GM19468 (cell line): ENCODE measurements at regions not wholly inside any gene's neighbourhood (a gene's known extent, or its start where the extent isn't known, plus 50 kb on each side); places are given as distances from the start of the nearest gene placed in this dataset.
A peak's percentile ranks its signal among the peaks of the same experiment; 100 is the strongest.

Experiments used
- ATAC-seq: cut with Tn5 transposase; IDR thresholded peaks from one replicate; pipeline ENCODE4 v1.9.1; 2021; ENCODE audit warnings: mild to moderate bottlenecking, moderate library complexity, moderate number of reproducible peaks; ENCODE audit not compliant: unreplicated experiment; ENCODE audit errors: extremely low read depth

- ATAC-seq: no peak
Observed at GRCh38 chr1:173128742-173129141, 78.0 kb upstream of the TNFSF18 start.

DNA sequence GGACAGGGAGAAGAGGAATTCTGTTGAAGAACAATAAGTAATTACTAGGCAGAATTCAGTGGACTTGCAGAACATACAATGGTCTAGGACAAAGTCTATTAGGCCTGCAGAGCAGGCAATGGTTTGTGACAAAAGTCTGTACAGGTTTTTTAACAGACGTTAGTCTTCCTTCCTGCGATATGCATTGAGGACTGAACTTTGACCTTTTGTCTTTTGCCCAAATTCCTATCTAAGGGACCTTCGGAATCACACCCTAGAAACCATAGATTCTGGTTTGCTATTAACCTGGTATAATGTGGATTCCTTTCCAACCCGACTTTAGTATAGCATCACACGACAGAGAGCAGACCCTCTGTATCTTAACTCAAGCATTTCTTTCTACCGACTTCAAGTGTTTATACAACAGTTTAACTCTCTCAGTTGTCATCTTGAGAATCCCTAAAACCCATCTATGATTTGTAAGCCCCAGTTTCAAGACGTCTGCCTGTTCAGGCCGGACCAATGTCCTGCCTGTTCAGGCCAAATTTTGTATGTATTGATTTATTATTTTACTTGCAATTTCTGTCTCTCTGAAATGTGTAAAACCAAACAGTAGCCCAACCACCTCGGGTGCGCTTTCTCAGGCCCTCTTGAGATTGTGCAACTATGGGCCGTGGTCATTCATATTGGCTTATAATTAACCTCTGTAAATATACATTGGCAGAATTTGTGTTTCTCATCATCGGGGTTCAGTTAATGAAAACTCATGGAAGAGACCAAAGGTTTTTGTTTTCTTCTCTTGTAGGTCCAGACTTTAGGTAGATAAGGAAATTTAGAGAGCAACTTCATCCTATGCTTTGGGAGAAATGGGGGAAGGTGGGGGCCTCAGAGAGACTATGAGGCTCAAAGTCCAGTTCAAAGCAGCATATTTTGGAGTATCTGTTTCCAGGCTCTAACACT is 76.9 kb upstream of the TNFSF18 start:
- ATAC-seq: no peak

DNA sequence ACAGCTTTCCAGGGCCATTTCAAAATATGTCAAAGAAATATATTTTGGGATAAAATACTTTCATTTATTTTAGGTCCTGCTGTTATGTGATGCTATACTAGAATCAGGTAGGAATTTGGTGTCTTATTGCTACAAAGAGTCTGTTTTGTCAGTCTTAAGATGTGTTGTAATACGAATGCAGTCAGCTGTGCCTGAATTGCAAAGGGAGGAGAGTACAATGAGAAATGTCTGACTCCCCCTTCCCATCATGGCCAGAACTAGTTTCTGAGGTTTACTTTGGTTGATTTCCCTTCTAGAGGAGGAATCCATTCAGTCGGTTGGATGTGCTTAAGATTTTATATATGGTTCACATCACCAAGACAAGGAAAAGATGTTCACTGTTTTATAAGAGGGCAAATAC is 75.7 kb upstream of the TNFSF18 start:
- ATAC-seq: no peak

GRCh38 chr1:173122958-173123852 is 72.5 kb upstream of the TNFSF18 start:
- no peak for ATAC-seq

GRCh38 chr1:173122344-173122935 is 71.7 kb upstream of the TNFSF18 start:
- ATAC-seq: no peak

GRCh38 chr1:173118404-173118803 is 67.7 kb upstream of the TNFSF18 start:
- no peak for ATAC-seq

- no peak for ATAC-seq
Observed at GRCh38 chr1:173117761-173118160, 67.0 kb upstream of the TNFSF18 start.

- ATAC-seq: no peak
Observed at GRCh38 chr1:173117108-173117633, 66.4 kb upstream of the TNFSF18 start.

DNA sequence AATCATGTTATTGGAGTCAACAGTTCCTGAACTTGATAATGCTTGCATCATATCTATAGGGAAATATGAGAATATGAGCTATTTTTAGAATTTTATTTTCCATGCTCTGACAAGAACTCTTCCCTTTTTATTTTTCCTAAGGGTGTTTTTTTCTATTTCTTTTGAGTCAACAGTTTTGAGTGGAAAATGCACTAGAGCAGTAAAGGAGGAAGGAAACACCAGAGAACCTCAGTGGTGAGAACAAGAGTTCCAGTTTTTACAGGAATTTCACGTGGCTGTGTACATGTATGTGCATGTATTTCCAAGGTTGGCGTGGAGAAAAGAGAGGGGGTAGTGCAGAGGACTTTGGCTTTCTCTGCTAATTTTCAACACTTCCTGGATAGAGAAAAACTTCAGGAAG is 63.6 kb upstream of the TNFSF18 start:
- ATAC-seq: no peak

GRCh38 chr1:173113015-173113741 is 62.4 kb upstream of the TNFSF18 start:
- no peak for ATAC-seq

- peak; percentile 89 for ATAC-seq
Observed at GRCh38 chr1:173112129-173112528, 61.4 kb upstream of the TNFSF18 start.

- no peak for ATAC-seq
Observed at GRCh38 chr1:173107696-173108095, 57.0 kb upstream of the TNFSF18 start.

DNA sequence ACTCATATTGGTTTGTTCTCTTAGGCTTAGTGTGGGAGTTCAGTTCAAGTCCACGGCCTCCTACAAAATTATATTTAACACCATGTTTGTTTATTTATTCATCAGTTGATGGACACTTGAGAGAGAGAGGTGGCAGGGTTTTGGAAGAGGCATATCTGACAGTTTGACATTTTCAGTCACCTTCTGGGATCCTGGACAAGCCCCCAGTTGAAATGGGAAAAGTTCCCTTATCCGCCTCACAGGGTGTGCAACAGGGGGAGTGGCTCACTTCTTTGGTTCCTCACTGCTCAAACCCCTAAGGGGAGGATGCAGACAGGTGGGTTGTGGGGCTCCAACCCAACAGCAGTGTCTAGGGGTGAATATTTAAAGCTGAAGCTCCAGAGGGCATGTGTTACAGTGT is 52.3 kb upstream of the TNFSF18 start:
- no peak for ATAC-seq

DNA sequence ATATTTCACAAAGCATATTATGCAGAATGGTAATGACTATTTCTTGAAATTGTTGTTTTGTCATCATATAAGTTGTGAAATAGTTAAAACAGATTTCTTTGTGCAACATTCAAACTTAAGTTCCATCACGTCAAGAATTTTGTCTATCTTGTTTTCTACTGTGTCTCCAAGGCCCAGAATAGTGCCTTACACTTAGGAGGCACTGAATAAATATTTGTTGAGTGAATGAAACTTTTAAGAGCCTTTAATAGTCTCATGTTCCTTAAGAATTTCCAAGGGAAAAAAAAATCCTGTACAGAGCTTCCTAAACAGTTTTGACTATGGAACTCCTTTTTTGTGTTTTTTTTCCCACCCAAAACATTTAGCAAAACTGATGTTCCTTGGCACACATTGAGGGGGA is 50.8 kb upstream of the TNFSF18 start:
- ATAC-seq: no peak

GRCh38 chr1:173100476-173101107 is 49.9 kb upstream of the TNFSF18 start:
- ATAC-seq: no peak
